AG09309 (cell line): ENCODE measurements at regions not wholly inside any gene's neighbourhood (a gene's known extent, or its start where the extent isn't known, plus 50 kb on each side); places are given as distances from the start of the nearest gene placed in this dataset.

ENCODE experiments used
- DNase-seq: peaks from one replicate; pipeline ENCODE4 v3.0.0-alpha.2; 2010; ENCODE audit warnings: low read depth
- H3K4me3 ChIP-seq: 2 replicates; pipeline ENCODE4 v1.5.1; 2011; ENCODE audit warnings: mild to moderate bottlenecking, low read depth, low read length, moderate library complexity; ENCODE audit not compliant: control insufficient read depth
- TF ChIP-seq, protein P1 (sequence below): IDR thresholded peaks from 2 replicates; pipeline ENCODE4 v1.5.1; 2011; ENCODE audit warnings: mild to moderate bottlenecking, low read depth, low read length, inconsistent platforms; ENCODE audit not compliant: insufficient read depth, control insufficient read depth; ENCODE audit errors: missing control alignments

DNA sequence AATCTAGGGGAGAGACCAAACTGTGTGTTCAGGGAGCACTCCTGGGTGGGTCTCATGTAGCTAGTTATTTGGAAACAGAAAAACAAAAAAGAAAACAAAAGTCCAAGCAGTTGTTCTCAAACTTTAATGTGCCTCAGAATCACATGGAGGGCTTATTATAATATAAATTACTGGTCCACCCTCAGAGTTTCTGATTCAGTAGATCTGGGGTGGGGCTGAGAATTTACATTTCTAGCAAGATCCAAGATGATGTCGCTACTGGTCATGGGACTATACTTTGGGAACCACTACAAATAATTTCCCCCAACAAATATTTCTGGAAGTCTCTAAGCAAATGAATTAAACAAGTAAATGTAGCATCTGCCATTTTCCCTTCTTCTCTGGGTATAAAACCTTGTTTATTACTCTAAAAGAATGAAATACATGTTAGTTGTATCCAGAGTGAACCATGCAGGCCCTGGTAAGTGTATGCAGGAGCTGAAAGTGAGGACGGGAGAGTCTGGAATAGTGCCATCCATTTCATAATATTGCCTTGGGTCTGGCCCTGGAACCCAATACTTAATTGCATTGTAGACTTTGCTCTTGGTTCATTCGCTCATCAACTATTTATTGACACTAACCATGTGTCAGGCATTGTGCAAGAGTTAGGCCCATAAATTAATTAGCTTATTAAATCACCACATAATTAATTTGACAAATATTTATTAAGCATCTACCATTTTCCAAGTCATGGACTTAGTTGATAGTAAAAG is 490.8 kb downstream of the EPM2A start:
- no peak for DNase-seq
- H3K4me3 ChIP-seq, result no peak overlapping the region
- TF ChIP-seq, protein P1, sequence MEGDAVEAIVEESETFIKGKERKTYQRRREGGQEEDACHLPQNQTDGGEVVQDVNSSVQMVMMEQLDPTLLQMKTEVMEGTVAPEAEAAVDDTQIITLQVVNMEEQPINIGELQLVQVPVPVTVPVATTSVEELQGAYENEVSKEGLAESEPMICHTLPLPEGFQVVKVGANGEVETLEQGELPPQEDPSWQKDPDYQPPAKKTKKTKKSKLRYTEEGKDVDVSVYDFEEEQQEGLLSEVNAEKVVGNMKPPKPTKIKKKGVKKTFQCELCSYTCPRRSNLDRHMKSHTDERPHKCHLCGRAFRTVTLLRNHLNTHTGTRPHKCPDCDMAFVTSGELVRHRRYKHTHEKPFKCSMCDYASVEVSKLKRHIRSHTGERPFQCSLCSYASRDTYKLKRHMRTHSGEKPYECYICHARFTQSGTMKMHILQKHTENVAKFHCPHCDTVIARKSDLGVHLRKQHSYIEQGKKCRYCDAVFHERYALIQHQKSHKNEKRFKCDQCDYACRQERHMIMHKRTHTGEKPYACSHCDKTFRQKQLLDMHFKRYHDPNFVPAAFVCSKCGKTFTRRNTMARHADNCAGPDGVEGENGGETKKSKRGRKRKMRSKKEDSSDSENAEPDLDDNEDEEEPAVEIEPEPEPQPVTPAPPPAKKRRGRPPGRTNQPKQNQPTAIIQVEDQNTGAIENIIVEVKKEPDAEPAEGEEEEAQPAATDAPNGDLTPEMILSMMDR, result no peak

DNA sequence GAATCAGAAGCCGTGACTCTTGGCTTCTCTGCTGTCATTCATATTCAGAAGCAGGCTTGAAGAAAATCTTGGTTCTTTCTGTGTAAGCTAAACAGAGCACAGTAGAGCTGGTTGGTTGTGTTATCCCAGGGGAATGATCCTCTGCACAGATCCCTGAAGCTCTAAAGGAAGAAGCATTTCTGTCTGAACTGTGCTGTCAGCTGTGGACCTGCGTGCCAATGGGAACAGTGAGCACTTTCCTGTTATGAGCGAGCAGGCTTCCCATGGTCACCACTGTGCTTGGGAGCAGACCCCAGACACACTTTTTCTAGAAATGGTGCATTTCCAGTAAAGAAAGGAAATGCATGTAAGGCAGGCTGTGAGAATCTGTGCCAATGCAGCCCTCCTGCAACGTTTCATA is 490.2 kb downstream of the EPM2A start:
- no peak overlapping the region for H3K4me3 ChIP-seq
- TF ChIP-seq, protein P1, result no peak
- no peak for DNase-seq

DNA sequence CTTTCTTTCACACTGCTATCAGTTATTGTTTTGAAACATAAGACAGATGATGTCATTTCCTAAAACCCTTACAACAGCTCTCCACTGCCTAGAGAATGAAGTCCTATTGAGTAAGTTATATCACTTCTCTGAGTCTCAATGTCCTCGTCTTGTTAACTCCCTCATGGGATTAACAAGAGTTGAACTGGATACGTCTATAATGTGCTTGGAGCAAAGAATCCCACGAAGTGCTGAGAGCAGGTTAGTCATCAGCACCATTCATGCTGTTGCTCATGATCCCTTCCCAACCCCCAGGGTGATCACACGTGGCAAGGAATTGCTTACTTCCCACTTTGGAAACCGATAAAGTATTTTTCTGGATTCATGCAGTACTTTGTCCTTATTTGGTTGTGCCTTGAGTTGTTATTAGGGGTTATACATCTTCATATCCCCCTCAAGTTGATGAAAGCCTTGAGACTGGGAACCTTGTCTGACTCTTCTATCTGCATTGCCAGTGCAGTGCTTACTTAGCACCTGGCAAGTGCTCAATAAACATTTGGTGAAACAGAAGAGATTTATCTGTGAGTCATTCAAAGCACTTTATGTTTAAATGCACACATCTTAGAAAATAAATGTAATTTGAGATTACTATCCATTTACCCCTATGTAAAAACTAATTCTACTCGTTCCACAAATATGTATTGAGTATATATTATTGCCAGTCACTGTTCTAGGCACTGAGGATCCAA is 487.5 kb downstream of the EPM2A start:
- H3K4me3 ChIP-seq, result no peak overlapping the region
- peak; percentile 53 for DNase-seq
- TF ChIP-seq, protein P1, result no peak

DNA sequence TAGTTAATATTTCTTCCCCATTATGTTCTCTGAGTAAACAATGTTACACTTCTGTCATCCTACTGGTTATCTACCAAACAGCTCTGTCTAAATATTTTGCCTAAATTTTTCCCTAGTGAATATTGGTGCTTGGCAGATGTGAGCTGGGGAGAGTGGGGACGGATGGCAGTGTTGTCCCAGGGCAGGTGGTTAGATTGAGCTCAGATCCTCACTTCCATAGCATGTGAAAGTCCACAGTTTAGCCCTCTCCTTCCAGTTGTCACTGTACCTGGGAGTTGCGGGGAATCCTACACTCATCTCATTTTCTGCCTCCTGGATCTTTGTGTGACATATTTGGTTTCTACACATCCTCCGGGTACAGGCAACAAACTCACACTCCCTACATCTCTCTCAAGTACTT is 484.9 kb downstream of the EPM2A start:
- no peak for DNase-seq
- TF ChIP-seq, protein P1, result no peak
- H3K4me3 ChIP-seq, result no peak overlapping the region

DNA sequence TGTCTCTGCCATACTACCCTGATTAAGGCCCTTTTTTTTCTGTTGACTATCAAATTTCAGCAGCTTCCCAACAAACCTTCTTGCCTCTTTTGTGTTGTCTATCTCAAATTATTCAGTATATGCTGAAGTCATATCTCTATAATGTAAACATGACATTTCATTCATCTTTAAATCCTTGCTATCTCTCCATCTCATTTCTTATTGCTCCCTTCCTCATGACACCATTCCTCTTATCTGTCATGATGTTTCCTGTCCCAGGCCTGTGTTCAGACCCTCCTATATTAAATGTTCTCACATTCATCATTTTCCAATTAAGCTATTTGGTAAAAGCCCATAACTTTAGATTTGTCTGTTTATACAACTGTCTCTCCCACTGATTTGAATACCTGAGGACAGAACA is 482.6 kb downstream of the EPM2A start:
- TF ChIP-seq, protein P1, result no peak
- H3K4me3 ChIP-seq, result no peak overlapping the region
- DNase-seq, result no peak

DNA sequence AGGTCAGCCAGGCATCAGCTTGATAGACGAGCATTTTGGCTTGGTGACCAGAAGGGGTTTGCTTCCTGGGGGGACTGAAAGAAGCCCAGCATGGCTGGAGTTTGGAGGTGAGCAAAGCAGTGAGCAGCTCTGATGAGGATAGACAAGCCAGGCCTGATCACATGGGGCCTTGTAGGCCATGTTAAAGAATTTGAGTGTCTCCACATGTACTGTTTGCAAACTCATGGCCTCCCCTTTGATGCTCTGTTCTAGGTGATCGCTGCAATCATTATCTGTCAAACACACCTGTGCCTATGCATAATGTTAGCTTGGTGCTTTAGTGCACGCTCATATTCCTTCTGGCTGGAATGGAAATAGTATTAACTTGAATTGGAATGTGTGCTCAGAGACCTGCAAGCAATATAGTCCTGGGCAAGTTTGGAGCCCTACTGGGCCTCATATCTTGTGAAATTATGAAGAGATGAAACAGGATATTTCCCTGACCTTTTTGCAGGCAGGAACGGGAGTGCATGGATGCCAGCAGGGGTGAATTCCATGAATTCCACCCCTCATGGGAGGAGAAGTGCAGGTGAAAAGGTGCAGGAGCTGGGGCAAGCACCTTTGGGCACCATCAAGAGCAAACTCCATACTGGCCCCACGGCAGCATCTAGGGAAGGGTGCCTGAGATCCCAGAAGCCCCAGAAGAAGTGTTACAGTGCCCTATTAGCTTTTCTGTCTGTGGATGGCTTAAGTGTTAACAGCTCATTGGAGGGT is 480.5 kb downstream of the EPM2A start:
- TF ChIP-seq, protein P1, result no peak
- H3K4me3 ChIP-seq, result no peak overlapping the region
- DNase-seq, result no peak
